ENCODE measurements at regions not wholly inside any gene's neighbourhood (a gene's known extent, or its start where the extent isn't known, plus 50 kb on each side); places are given as distances from the start of the nearest gene placed in this dataset.

- TF ChIP-seq, protein P1, sequence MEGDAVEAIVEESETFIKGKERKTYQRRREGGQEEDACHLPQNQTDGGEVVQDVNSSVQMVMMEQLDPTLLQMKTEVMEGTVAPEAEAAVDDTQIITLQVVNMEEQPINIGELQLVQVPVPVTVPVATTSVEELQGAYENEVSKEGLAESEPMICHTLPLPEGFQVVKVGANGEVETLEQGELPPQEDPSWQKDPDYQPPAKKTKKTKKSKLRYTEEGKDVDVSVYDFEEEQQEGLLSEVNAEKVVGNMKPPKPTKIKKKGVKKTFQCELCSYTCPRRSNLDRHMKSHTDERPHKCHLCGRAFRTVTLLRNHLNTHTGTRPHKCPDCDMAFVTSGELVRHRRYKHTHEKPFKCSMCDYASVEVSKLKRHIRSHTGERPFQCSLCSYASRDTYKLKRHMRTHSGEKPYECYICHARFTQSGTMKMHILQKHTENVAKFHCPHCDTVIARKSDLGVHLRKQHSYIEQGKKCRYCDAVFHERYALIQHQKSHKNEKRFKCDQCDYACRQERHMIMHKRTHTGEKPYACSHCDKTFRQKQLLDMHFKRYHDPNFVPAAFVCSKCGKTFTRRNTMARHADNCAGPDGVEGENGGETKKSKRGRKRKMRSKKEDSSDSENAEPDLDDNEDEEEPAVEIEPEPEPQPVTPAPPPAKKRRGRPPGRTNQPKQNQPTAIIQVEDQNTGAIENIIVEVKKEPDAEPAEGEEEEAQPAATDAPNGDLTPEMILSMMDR (optimal IDR thresholded peaks at IDR 0.05 in 1 of 3, IDR thresholded peaks at IDR 0.05 in 1 of 3, conservative IDR thresholded peaks at IDR 0.05 in 1 of 3; ENCODE audit: extremely low read depth in 1 of 3, insufficient read depth in 2 of 3, low read length in 3 of 3): no peak
- TF ChIP-seq EZH2 (IDR thresholded peaks at IDR 0.05; ENCODE audit: low read length): no peak
Measured at GRCh38 chr2:45130736-45131135, 121.5 kb upstream of the SIX2 start.

All from keratinocyte (primary cell).